ENCODE measurements at regions not wholly inside any gene's neighbourhood (a gene's known extent, or its start where the extent isn't known, plus 50 kb on each side); places are given as distances from the start of the nearest gene placed in this dataset.

- TF ChIP-seq POLR2A (IDR thresholded peaks at IDR 0.05) (no peak), POLR2AphosphoS5 (IDR thresholded peaks at IDR 0.05; ENCODE audit: insufficient read depth in 1 of 2, low read depth in 1 of 2) (no peak)
- TF ChIP-seq, protein P1, sequence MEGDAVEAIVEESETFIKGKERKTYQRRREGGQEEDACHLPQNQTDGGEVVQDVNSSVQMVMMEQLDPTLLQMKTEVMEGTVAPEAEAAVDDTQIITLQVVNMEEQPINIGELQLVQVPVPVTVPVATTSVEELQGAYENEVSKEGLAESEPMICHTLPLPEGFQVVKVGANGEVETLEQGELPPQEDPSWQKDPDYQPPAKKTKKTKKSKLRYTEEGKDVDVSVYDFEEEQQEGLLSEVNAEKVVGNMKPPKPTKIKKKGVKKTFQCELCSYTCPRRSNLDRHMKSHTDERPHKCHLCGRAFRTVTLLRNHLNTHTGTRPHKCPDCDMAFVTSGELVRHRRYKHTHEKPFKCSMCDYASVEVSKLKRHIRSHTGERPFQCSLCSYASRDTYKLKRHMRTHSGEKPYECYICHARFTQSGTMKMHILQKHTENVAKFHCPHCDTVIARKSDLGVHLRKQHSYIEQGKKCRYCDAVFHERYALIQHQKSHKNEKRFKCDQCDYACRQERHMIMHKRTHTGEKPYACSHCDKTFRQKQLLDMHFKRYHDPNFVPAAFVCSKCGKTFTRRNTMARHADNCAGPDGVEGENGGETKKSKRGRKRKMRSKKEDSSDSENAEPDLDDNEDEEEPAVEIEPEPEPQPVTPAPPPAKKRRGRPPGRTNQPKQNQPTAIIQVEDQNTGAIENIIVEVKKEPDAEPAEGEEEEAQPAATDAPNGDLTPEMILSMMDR (IDR thresholded peaks at IDR 0.05), result no peak
- intact Hi-C loops (cut with DNase I), result loop anchor here (5.0 kb wide), 1 partner anchor 525 kb away; no protein-coding TSS in a partner anchor
- no peaks in the 10 kb centered on the region for H3K36me3 ChIP-seq
- no peaks in the 10 kb centered on the region for H3K9me3 ChIP-seq
- DNase-seq (ENCODE audit: extremely low spot score in 2 of 2), result no peak
- H3K4me1 ChIP-seq, result no peaks in the 10 kb centered on the region
- H3K4me3 ChIP-seq, result no peak overlapping the region
- no peaks in the 10 kb centered on the region for H3K27me3 ChIP-seq
- no peak overlapping the region for H3K27ac ChIP-seq
Measured at GRCh38 chr19:29267701-29268100, 54.8 kb upstream of the UQCRFS1 start.

DNA sequence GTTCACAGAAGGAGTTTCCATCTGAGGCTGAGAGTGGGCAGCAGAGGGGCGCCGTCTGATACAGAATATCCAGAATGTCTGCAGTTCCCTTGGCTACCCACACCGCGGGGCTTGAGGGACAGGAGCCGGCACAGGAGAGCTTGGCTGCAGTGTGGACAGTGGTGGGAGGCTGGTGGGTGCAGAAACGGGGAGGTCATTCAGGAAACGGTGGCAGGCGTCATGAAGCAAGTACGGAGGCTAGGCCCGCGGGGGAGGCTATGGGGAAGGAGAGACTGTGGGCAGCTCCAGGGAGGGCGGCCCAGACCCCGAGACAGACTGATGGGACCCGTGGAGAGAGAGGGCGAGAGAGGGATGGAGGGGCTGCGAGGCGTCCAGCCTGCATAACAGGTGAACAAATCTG lies 55.2 kb upstream of the UQCRFS1 start:
- no peaks in the 10 kb centered on the region for H3K27me3 ChIP-seq
- intact Hi-C loops (cut with DNase I), result loop anchor here (5.0 kb wide), 1 partner anchor 526 kb away; no protein-coding TSS in a partner anchor

DNA sequence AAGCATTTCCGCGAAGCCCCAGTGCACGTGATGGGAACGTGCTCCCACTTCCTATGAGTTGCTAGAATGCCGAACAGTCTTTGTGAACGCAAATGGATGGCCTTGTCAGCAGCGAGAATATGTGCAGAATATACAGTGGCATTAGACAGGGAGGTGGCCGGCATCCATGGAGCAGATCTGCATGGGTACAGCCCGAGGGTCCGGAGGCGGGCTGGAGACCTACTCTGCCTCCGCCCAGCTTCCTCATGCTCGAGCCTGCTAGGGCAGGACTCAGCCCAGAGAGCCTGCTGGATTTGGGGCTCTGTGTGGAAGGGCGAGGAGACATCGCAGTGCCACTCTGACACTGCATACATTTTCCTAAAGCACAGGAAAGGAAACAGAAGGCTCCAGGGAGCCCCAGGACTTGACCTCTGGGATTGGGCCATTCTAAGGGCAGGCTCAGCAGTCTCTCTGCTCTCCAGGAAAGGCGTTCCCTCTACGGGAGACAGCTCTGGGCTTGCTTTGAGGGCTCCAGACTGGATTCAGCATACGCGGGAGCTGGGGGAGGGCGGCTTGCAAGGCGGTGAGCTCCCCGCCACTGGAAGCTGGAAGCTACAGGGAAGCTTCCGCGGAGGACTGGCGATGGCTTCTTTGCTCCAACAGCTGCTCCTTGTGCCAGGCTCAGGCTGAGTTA lies 55.9 kb upstream of the UQCRFS1 start:
- Histone ChIP-seq H3K9me3 (no peaks in the 10 kb centered on the region), H3K27me3 (no peaks in the 10 kb centered on the region), H3K4me3 (no peak overlapping the region), H3K4me1 (no peaks in the 10 kb centered on the region), H3K36me3 (no peaks in the 10 kb centered on the region), H3K27ac (no peak overlapping the region)
- peak in 1 of 2 donors; percentile 70 for DNase-seq (ENCODE audit: extremely low spot score in 2 of 2)
- intact Hi-C loops (cut with DNase I), result loop anchor here (5.0 kb wide), 1 partner anchor 527 kb away; no protein-coding TSS in a partner anchor
- TF ChIP-seq, protein P1 (IDR thresholded peaks at IDR 0.05), result no peak

More for the DNA sequence above, 55.2 kb upstream of the UQCRFS1 start:
- TF ChIP-seq, protein P1 (IDR thresholded peaks at IDR 0.05), result no peak
- no peak for TF ChIP-seq POLR2A (IDR thresholded peaks at IDR 0.05)
- TF ChIP-seq POLR2AphosphoS5 (IDR thresholded peaks at IDR 0.05; ENCODE audit: insufficient read depth in 1 of 2, low read depth in 1 of 2), result no peak
- no peaks in the 10 kb centered on the region for H3K36me3 ChIP-seq
- H3K4me3 ChIP-seq, result no peak overlapping the region
- peak in 1 of 2 donors; percentile 82 for DNase-seq (ENCODE audit: extremely low spot score in 2 of 2)
- H3K4me1 ChIP-seq, result no peaks in the 10 kb centered on the region
- no peak overlapping the region for H3K27ac ChIP-seq
- no peaks in the 10 kb centered on the region for H3K9me3 ChIP-seq

GRCh38 chr19:29269641-29270040 lies 56.7 kb upstream of the UQCRFS1 start:
- TF ChIP-seq POLR2AphosphoS5 (IDR thresholded peaks at IDR 0.05; ENCODE audit: insufficient read depth in 1 of 2, low read depth in 1 of 2), result no peak
- TF ChIP-seq POLR2A (IDR thresholded peaks at IDR 0.05), result no peak
- TF ChIP-seq, protein P1 (IDR thresholded peaks at IDR 0.05), result no peak
- intact Hi-C loops (cut with DNase I), result loop anchor here (5.0 kb wide), 1 partner anchor 527 kb away; no protein-coding TSS in a partner anchor
- no peaks in the 10 kb centered on the region for H3K4me1 ChIP-seq
- no peaks in the 10 kb centered on the region for H3K9me3 ChIP-seq
- H3K4me3 ChIP-seq, result no peak overlapping the region
- H3K27ac ChIP-seq, result no peak overlapping the region
- H3K36me3 ChIP-seq, result no peaks in the 10 kb centered on the region
- H3K27me3 ChIP-seq, result no peaks in the 10 kb centered on the region
- peak in 1 of 2 donors; percentile 49 for DNase-seq (ENCODE audit: extremely low spot score in 2 of 2)

- H3K27me3 ChIP-seq, result no peaks in the 10 kb centered on the region
- DNase-seq (ENCODE audit: extremely low spot score in 2 of 2), result peak in 1 of 2 donors; percentile 31
- intact Hi-C loops (cut with DNase I), result no loop called here
- no peaks in the 10 kb centered on the region for H3K36me3 ChIP-seq
- H3K4me1 ChIP-seq, result no peaks in the 10 kb centered on the region
- no peaks in the 10 kb centered on the region for H3K9me3 ChIP-seq
- TF ChIP-seq, protein P1 (IDR thresholded peaks at IDR 0.05), result no peak
- TF ChIP-seq POLR2A (IDR thresholded peaks at IDR 0.05), result no peak
- no peak for TF ChIP-seq POLR2AphosphoS5 (IDR thresholded peaks at IDR 0.05; ENCODE audit: insufficient read depth in 1 of 2, low read depth in 1 of 2)
- no peak overlapping the region for H3K27ac ChIP-seq
- H3K4me3 ChIP-seq, result no peak overlapping the region
Measured at GRCh38 chr19:29271341-29271740, 58.4 kb upstream of the UQCRFS1 start.
